GM12874 (cell line): ENCODE measurements at regions not wholly inside any gene's neighbourhood (a gene's known extent, or its start where the extent isn't known, plus 50 kb on each side); places are given as distances from the start of the nearest gene placed in this dataset.
A peak's percentile ranks its signal among the peaks of the same experiment; 100 is the strongest.

Experiments used
- TF ChIP-seq, protein P1 (sequence below): IDR thresholded peaks from 2 replicates; pipeline ENCODE4 v1.5.1; 2011; ENCODE audit warnings: low read depth, mild to moderate bottlenecking, control low read depth, low read length, moderate library complexity; ENCODE audit not compliant: insufficient read depth

DNA sequence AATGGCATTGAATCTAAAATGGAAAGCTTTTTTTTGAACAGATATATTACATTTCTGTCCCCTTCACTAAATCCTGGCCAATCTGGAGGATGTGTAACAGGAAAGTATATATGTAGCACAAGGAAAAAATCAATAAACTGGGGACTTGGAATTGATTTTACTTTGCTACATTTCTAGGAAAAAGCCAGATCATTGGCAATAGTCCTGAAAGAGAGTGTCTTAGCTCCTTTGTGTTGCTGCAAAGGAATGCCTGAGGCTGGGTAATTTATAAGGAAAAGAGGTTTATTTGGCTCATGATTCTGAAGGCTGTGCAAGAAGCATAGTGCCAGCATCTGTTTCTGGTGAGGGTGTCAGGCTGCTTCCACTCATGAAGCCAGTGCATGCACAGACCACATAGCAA lies 574.9 kb downstream of the HTR1B start:
- TF ChIP-seq, protein P1, sequence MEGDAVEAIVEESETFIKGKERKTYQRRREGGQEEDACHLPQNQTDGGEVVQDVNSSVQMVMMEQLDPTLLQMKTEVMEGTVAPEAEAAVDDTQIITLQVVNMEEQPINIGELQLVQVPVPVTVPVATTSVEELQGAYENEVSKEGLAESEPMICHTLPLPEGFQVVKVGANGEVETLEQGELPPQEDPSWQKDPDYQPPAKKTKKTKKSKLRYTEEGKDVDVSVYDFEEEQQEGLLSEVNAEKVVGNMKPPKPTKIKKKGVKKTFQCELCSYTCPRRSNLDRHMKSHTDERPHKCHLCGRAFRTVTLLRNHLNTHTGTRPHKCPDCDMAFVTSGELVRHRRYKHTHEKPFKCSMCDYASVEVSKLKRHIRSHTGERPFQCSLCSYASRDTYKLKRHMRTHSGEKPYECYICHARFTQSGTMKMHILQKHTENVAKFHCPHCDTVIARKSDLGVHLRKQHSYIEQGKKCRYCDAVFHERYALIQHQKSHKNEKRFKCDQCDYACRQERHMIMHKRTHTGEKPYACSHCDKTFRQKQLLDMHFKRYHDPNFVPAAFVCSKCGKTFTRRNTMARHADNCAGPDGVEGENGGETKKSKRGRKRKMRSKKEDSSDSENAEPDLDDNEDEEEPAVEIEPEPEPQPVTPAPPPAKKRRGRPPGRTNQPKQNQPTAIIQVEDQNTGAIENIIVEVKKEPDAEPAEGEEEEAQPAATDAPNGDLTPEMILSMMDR: no peak

DNA sequence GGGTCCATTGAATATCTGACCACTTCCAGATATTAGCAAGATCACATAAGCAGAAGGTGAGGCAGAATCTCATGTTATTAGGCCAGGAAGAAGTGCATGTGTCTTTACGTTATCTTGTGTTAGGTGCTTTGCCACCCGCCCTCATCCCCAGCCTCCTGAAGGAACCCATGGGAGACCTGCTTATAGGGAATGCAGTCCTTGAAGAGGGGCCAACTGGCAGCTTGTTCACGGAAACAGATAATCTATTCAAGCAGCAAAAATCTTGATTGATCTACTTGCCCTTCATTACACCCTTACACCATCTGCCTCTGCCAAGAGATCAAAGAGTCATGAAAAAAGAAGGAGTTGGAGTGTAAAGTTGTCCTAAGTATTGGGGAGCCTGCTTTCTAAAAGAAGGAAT lies 576.4 kb downstream of the HTR1B start:
- TF ChIP-seq, protein P1: no peak

DNA sequence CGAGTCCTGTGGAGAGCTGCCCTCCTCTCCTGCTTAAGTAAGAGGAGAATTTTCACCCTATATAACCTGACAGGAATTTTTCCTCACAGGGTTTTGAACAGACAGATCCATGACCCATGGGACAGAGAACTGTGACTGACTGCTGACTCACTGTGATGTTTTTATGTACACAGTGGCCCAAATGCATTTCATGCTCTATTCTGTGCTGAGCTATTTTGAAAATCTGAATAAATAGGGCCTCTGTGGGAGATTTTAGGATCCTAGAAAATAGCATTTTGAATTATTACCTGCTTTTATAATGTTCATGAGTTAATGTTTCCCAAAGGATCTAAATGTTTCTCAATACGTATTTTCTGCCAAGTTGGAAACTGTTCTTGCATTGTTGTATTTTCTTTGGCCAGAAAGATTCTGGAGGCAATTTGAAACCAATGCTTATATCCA lies 577.4 kb downstream of the HTR1B start:
- TF ChIP-seq, protein P1: no peak

DNA sequence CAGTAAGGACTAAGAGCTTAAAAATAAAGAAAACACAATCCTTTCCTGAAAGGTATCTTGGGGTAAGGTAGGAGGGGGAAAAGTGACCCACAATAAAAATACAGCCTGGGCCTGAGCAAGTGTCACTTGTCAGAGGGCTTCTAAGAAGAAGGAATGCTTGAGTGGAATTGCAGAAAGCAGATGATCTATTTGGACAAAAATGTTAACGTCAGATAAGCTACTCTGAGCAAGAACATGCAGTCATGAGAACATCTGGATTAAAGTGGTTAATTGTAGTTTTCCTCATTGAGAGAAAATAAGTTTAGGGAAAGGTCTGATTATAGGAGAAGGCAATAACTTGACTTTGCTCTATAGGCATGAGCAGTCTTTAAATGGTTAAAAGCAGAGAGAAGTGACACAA lies 581.9 kb downstream of the HTR1B start:
- TF ChIP-seq, protein P1: no peak

DNA sequence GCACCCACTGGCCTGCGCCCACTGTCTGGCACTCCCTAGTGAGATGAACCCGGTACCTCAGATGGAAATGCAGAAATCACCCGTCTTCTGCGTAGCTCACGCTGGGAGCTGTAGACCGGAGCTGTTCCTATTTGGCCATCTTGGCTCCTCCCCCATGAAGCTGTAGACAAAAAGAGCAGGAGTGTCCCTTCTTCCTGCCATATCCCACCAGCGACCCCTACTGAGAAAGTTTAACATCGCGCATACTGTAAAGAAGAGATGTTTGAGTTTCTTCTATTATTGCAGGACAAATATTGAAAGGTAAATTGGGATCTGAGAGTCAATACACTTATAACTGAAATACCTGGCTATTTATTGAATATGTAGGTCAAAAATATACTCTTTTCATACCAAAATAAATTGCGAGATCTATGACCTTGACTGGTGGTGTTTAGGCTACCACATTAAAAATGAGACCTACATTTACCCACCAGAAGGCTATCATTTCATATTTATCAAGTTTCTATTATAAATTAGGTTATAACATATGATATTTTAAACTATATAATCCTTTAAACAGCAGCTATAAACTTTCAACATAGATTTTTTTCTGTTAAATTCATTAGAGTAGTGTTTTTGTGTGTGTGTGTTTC lies 586.3 kb downstream of the HTR1B start:
- TF ChIP-seq, protein P1: peak; percentile 24; the same call in 1 of the 2 replicates

DNA sequence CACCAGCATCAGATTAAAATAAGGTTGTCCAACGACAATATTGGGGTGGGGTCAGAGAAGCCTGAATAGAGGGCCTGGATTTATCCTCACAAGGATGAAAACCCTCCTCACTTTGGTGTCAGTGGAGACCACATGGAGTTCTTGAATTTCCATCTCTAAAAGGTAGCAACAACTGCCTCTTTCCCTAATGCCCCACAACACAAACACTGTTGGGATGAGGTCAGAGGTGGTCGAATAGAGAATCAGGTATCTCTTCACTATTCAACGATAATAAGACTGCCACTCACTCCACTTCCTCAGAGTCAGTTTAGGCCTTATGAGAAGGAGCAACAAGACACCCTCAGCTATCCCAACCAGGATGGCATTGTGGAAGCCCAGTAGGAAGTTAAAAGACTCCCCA lies 596.1 kb downstream of the HTR1B start:
- TF ChIP-seq, protein P1: no peak

DNA sequence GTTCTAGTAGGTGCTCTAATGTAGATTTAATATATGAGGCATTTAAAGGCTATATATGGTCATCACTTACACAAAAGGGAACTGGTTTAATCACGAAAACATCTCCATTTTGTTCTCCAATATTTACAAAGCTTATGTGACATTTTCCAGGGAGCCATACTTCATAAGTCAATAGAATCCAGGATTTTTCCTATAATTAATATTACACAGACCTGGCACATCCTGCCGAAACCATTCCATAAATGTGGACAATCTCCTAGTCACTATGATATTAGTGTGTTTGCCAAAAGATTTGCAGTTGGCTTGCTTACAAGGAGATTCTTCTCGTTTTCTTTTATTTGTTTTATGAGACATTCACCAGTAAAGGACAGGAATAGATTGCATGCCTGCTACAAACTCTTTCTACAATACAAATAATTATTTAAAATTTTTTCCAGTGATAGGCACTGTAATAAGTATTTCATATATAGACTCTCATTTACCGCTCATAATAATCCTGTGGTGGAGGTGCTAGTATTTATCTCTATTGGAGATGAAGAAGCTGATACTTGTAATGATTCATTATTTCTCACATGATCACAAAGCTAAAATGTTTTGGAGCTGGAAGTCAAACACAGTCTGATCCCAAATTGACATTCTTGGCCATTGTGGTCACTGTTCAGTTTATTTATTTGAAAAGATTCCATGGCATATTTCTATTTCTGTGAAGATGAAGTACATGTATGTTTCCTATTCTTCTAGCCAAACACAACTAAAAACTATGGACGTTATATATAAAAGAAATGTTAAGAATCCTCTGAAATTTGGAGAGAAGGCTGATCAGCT lies 597.0 kb downstream of the HTR1B start:
- TF ChIP-seq, protein P1: no peak
